WTC11 (cell line): ENCODE measurements at regions not wholly inside any gene's neighbourhood (a gene's known extent, or its start where the extent isn't known, plus 50 kb on each side); places are given as distances from the start of the nearest gene placed in this dataset.

Source experiments
- CREB1 ChIP-seq: sonication (generic); formaldehyde crosslinking; IDR thresholded peaks from 2 replicates; pipeline ENCODE4 v1.8.0; 2023; ENCODE audit warnings: mild to moderate bottlenecking, missing genetic modification reagents
- CREM ChIP-seq: sonication (generic); formaldehyde crosslinking; IDR thresholded peaks from 2 replicates; pipeline ENCODE4 v1.8.1; 2022; ENCODE audit warnings: mild to moderate bottlenecking, missing genetic modification reagents, moderate library complexity
- JUN ChIP-seq: sonication (generic); formaldehyde crosslinking; IDR thresholded peaks from 2 replicates; pipeline ENCODE4 v1.8.0; 2023; ENCODE audit warnings: mild to moderate bottlenecking, missing genetic modification reagents
- ZNF219 ChIP-seq: sonication (generic); formaldehyde crosslinking; IDR thresholded peaks from 2 replicates; pipeline ENCODE4 v1.8.0; 2023; ENCODE audit warnings: missing genetic modification reagents, mild to moderate bottlenecking, borderline replicate concordance
- TF ChIP-seq, protein P1 (sequence below): fragments of 250-450 bp; sonication (Bioruptor Pico); IDR thresholded peaks from 2 replicates; pipeline ENCODE4 v2.1.2; 2022; ENCODE audit warnings: mild to moderate bottlenecking, moderate library complexity
- TF ChIP-seq, protein P2 (sequence below): fragments of 200-600 bp; IDR thresholded peaks from 2 replicates; pipeline ENCODE4 v1.8.0; 2022; ENCODE audit warnings: antibody characterized with exemption
- TF ChIP-seq, protein P3 (sequence below): sonication (generic); formaldehyde crosslinking; IDR thresholded peaks from 2 replicates; pipeline ENCODE4 v1.8.0; 2023; ENCODE audit warnings: mild to moderate bottlenecking, missing genetic modification reagents
- TF ChIP-seq, protein P4 (sequence below): sonication (generic); formaldehyde crosslinking; conservative IDR thresholded peaks from 2 replicates; pipeline ENCODE4 v1.8.1; 2023; ENCODE audit warnings: mild to moderate bottlenecking, low read depth, missing genetic modification reagents, moderate library complexity
- TF ChIP-seq, protein P5 (sequence below): sonication (generic); formaldehyde crosslinking; IDR thresholded peaks from 2 replicates; pipeline ENCODE4 v1.8.0; 2022; ENCODE audit warnings: missing genetic modification reagents

DNA sequence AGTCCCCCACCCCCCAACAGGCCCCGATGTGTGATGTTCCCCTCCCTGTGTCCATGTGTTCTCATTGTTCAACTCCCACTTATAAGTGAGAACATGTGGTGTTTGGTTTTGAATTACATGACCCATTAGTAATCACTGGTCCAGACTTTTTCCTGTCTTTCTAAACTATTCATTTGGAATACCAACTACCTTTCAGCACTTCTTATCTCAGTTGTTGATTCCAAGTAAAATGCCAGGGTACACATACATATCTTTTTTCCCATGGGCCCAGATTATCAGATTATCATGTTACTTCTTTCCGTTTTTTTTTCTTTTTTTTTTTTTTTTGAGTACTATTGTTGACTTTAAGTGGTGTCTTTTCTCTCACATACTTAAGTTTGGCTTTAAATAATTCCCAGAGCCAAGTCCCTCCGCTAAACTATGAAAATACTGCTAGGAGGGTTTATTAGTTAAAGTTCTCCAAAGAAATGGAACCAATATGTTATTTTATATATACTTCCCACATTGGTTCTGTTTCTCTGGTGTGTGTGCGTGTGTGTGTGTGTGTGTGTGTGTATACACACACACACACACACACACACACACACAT lies 389.3 kb downstream of the IRS1 start:
- TF ChIP-seq, protein P1, sequence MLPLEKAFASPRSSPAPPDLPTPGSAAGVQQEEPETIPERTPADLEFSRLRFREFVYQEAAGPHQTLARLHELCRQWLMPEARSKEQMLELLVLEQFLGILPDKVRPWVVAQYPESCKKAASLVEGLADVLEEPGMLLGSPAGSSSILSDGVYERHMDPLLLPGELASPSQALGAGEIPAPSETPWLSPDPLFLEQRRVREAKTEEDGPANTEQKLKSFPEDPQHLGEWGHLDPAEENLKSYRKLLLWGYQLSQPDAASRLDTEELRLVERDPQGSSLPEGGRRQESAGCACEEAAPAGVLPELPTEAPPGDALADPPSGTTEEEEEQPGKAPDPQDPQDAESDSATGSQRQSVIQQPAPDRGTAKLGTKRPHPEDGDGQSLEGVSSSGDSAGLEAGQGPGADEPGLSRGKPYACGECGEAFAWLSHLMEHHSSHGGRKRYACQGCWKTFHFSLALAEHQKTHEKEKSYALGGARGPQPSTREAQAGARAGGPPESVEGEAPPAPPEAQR (CRISPR knock-in tag) = no peak
- TF ChIP-seq, protein P2, sequence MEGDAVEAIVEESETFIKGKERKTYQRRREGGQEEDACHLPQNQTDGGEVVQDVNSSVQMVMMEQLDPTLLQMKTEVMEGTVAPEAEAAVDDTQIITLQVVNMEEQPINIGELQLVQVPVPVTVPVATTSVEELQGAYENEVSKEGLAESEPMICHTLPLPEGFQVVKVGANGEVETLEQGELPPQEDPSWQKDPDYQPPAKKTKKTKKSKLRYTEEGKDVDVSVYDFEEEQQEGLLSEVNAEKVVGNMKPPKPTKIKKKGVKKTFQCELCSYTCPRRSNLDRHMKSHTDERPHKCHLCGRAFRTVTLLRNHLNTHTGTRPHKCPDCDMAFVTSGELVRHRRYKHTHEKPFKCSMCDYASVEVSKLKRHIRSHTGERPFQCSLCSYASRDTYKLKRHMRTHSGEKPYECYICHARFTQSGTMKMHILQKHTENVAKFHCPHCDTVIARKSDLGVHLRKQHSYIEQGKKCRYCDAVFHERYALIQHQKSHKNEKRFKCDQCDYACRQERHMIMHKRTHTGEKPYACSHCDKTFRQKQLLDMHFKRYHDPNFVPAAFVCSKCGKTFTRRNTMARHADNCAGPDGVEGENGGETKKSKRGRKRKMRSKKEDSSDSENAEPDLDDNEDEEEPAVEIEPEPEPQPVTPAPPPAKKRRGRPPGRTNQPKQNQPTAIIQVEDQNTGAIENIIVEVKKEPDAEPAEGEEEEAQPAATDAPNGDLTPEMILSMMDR = no peak
- no peak for TF ChIP-seq JUN (CRISPR knock-in tag)
- TF ChIP-seq CREB1 (CRISPR knock-in tag) = no peak
- TF ChIP-seq, protein P3, sequence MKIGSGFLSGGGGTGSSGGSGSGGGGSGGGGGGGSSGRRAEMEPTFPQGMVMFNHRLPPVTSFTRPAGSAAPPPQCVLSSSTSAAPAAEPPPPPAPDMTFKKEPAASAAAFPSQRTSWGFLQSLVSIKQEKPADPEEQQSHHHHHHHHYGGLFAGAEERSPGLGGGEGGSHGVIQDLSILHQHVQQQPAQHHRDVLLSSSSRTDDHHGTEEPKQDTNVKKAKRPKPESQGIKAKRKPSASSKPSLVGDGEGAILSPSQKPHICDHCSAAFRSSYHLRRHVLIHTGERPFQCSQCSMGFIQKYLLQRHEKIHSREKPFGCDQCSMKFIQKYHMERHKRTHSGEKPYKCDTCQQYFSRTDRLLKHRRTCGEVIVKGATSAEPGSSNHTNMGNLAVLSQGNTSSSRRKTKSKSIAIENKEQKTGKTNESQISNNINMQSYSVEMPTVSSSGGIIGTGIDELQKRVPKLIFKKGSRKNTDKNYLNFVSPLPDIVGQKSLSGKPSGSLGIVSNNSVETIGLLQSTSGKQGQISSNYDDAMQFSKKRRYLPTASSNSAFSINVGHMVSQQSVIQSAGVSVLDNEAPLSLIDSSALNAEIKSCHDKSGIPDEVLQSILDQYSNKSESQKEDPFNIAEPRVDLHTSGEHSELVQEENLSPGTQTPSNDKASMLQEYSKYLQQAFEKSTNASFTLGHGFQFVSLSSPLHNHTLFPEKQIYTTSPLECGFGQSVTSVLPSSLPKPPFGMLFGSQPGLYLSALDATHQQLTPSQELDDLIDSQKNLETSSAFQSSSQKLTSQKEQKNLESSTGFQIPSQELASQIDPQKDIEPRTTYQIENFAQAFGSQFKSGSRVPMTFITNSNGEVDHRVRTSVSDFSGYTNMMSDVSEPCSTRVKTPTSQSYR (CRISPR knock-in tag) = no peak
- TF ChIP-seq, protein P4, sequence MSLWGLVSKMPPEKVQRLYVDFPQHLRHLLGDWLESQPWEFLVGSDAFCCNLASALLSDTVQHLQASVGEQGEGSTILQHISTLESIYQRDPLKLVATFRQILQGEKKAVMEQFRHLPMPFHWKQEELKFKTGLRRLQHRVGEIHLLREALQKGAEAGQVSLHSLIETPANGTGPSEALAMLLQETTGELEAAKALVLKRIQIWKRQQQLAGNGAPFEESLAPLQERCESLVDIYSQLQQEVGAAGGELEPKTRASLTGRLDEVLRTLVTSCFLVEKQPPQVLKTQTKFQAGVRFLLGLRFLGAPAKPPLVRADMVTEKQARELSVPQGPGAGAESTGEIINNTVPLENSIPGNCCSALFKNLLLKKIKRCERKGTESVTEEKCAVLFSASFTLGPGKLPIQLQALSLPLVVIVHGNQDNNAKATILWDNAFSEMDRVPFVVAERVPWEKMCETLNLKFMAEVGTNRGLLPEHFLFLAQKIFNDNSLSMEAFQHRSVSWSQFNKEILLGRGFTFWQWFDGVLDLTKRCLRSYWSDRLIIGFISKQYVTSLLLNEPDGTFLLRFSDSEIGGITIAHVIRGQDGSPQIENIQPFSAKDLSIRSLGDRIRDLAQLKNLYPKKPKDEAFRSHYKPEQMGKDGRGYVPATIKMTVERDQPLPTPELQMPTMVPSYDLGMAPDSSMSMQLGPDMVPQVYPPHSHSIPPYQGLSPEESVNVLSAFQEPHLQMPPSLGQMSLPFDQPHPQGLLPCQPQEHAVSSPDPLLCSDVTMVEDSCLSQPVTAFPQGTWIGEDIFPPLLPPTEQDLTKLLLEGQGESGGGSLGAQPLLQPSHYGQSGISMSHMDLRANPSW = no peak
- no peak for TF ChIP-seq ZNF219 (CRISPR knock-in tag)
- TF ChIP-seq CREM (CRISPR knock-in tag) = no peak
- TF ChIP-seq, protein P5, sequence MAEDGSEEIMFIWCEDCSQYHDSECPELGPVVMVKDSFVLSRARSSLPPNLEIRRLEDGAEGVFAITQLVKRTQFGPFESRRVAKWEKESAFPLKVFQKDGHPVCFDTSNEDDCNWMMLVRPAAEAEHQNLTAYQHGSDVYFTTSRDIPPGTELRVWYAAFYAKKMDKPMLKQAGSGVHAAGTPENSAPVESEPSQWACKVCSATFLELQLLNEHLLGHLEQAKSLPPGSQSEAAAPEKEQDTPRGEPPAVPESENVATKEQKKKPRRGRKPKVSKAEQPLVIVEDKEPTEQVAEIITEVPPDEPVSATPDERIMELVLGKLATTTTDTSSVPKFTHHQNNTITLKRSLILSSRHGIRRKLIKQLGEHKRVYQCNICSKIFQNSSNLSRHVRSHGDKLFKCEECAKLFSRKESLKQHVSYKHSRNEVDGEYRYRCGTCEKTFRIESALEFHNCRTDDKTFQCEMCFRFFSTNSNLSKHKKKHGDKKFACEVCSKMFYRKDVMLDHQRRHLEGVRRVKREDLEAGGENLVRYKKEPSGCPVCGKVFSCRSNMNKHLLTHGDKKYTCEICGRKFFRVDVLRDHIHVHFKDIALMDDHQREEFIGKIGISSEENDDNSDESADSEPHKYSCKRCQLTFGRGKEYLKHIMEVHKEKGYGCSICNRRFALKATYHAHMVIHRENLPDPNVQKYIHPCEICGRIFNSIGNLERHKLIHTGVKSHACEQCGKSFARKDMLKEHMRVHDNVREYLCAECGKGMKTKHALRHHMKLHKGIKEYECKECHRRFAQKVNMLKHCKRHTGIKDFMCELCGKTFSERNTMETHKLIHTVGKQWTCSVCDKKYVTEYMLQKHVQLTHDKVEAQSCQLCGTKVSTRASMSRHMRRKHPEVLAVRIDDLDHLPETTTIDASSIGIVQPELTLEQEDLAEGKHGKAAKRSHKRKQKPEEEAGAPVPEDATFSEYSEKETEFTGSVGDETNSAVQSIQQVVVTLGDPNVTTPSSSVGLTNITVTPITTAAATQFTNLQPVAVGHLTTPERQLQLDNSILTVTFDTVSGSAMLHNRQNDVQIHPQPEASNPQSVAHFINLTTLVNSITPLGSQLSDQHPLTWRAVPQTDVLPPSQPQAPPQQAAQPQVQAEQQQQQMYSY (CRISPR knock-in tag) = no peak
